H1 (cell line): ENCODE measurements at regions not wholly inside any gene's neighbourhood (a gene's known extent, or its start where the extent isn't known, plus 50 kb on each side); places are given as distances from the start of the nearest gene placed in this dataset.

Source experiments
- CTCF ChIA-PET: fragments of 300-600 bp; sonication (Branson Sonifier 250); formaldehyde crosslinking; loops from one replicate; lab custom pipeline; 2021; ENCODE audit not compliant: partially characterized antibody; lab: Charles Lee
- POLR2A ChIA-PET: fragments of 300-600 bp; sonication (Branson Sonifier 250); formaldehyde crosslinking; loops from one replicate; lab custom pipeline; 2021; ENCODE audit warnings: inconsistent platforms; ENCODE audit not compliant: partially characterized antibody; lab: Charles Lee
- DNase-seq, 2 experiments: peaks; one replicate each; pipeline versions ENCODE4 v3.0.0 to v3.0.0-alpha.2; 2010 to 2022; ENCODE audit warnings: low spot score in 2 of 2, low read depth in 1 of 2, mixed read lengths in 1 of 2
- FAIRE-seq: peaks from 2 replicates; lab custom pipeline; 2011; peaks lifted over from hg19 to GRCh38; lab: Jason Lieb, UNC
- H2AFZ ChIP-seq: 2 replicates; pipeline ENCODE4 v1.8.1; 2012; ENCODE audit warnings: low read length, inconsistent platforms
- H2AK5ac ChIP-seq: 2 replicates; pipeline ENCODE4 v1.6.1; 2013; ENCODE audit warnings: low read depth, low read length
- H2BK120ac ChIP-seq: replicated peaks from 2 replicates; pipeline ENCODE3; 2013; ENCODE audit warnings: low read depth, low read length, inconsistent platforms
- H2BK12ac ChIP-seq: 2 replicates; pipeline ENCODE4 v1.6.1; 2013; ENCODE audit warnings: low read depth, low read length
- H2BK15ac ChIP-seq: 2 replicates; pipeline ENCODE4 v1.6.1; 2013; ENCODE audit warnings: low read length
- H2BK20ac ChIP-seq: 2 replicates; pipeline ENCODE4 v1.6.1; 2013; ENCODE audit warnings: low read length
- H2BK5ac ChIP-seq: 2 replicates; pipeline ENCODE4 v1.6.1; 2013; ENCODE audit warnings: low read depth, low read length
- H3K14ac ChIP-seq: 2 replicates; pipeline ENCODE4 v1.6.1; 2013; ENCODE audit warnings: inconsistent platforms; ENCODE audit not compliant: insufficient read length
- H3K18ac ChIP-seq: 2 replicates; pipeline ENCODE4 v1.6.1; 2013; ENCODE audit warnings: low read length; ENCODE audit errors: extremely low read depth
- H3K23ac ChIP-seq: 2 replicates; pipeline ENCODE4 v1.6.1; 2013; ENCODE audit warnings: inconsistent platforms; ENCODE audit not compliant: insufficient read length
- H3K23me2 ChIP-seq: 2 replicates; pipeline ENCODE4 v1.6.1; 2013; ENCODE audit warnings: low read depth, low read length
- H3K27ac ChIP-seq: 2 replicates; pipeline ENCODE4 v1.6.1; 2011; ENCODE audit warnings: low read depth, low read length, inconsistent platforms
- H3K27me3 ChIP-seq, 4 experiments: replicated peaks in 1 of 4; 1 replicate in 1 of 4; 2 replicates in 3 of 4; pipeline versions ENCODE4 v1.6.1 to v1.8.1; 2011 to 2013; ENCODE audit warnings: low read length in 3 of 4, mild to moderate bottlenecking in 3 of 4, inconsistent platforms in 2 of 4, mixed read lengths in 2 of 4, moderate library complexity in 1 of 4; ENCODE audit not compliant: control insufficient read depth in 3 of 4, insufficient read depth in 3 of 4; ENCODE audit errors: extremely low read depth in 1 of 4
- H3K36me3 ChIP-seq, 4 experiments: 2 replicates each; pipeline versions ENCODE4 v1.6.1 to v1.8.1; 2011 to 2013; ENCODE audit warnings: mild to moderate bottlenecking in 4 of 4, low read length in 3 of 4, moderate library complexity in 2 of 4, control low read depth in 1 of 4, inconsistent platforms in 1 of 4; ENCODE audit not compliant: insufficient read depth in 4 of 4, control insufficient read depth in 2 of 4
- H3K4ac ChIP-seq: replicated peaks from 2 replicates; pipeline ENCODE3; 2013; ENCODE audit warnings: low read length, low read depth, mixed read lengths, inconsistent platforms; ENCODE audit not compliant: insufficient read length
- H3K4me1 ChIP-seq, 4 experiments: replicated peaks in 1 of 4; 1 replicate in 1 of 4; 2 replicates in 3 of 4; pipeline versions ENCODE4 v1.6.1 to v1.8.1; 2011 to 2013; ENCODE audit warnings: low read length in 3 of 4, inconsistent platforms in 2 of 4, mixed read lengths in 1 of 4; ENCODE audit not compliant: insufficient read depth in 4 of 4, control insufficient read depth in 3 of 4
- H3K4me2 ChIP-seq, 2 experiments: 2 replicates each; pipeline versions ENCODE4 v1.6.1 to v1.8.1; 2011 to 2013; ENCODE audit warnings: low read depth in 2 of 2, low read length in 2 of 2, control low read depth in 1 of 2, inconsistent platforms in 1 of 2, mild to moderate bottlenecking in 1 of 2; ENCODE audit not compliant: insufficient read depth in 1 of 2
- H3K4me3 ChIP-seq, 4 experiments: fragments of 200-600, 300-600 bp in 1 of 4; sonication (generic), shearing (Covaris generic), sonication (Bioruptor Twin) in 1 of 4; 2 replicates each; pipeline versions ENCODE4 v1.5.1 to v1.8.1; 2011 to 2016; ENCODE audit warnings: low read length in 4 of 4, low read depth in 3 of 4, control low read depth in 2 of 4, inconsistent platforms in 2 of 4, mild to moderate bottlenecking in 2 of 4, mixed read lengths in 1 of 4, moderate library complexity in 1 of 4; ENCODE audit not compliant: insufficient read depth in 2 of 4; ENCODE audit errors: extremely low read depth in 1 of 4
- H3K56ac ChIP-seq: replicated peaks from 2 replicates; pipeline ENCODE3; 2013; ENCODE audit warnings: low read depth, mild to moderate bottlenecking, mixed read lengths, low read length, inconsistent platforms; ENCODE audit not compliant: insufficient read length
- H3K79me1 ChIP-seq: 2 replicates; pipeline ENCODE4 v1.6.1; 2013; ENCODE audit warnings: low read depth, low read length, control low read depth
- H3K79me2 ChIP-seq, 2 experiments: 2 replicates each; pipeline versions ENCODE4 v1.6.1 to v1.8.1; 2012 to 2013; ENCODE audit warnings: low read length in 2 of 2, mild to moderate bottlenecking in 2 of 2, inconsistent platforms in 1 of 2; ENCODE audit not compliant: insufficient read depth in 2 of 2, control insufficient read depth in 1 of 2
- H3K9ac ChIP-seq, 4 experiments: replicated peaks in 1 of 4; 1 replicate in 1 of 4; 2 replicates in 3 of 4; pipeline versions ENCODE4 v1.6.1 to v1.8.1; 2011 to 2013; ENCODE audit warnings: low read depth in 3 of 4, low read length in 3 of 4, control low read depth in 2 of 4, mild to moderate bottlenecking in 2 of 4, moderate library complexity in 2 of 4, inconsistent platforms in 1 of 4; ENCODE audit errors: extremely low read depth in 1 of 4
- H3K9me3 ChIP-seq, 2 experiments: 2 replicates each; pipeline versions ENCODE4 v1.6.1 to v1.8.1; 2012 to 2013; ENCODE audit warnings: mild to moderate bottlenecking in 2 of 2, moderate library complexity in 2 of 2, control low read depth in 1 of 2, inconsistent platforms in 1 of 2, low read depth in 1 of 2, low read length in 1 of 2, mixed read lengths in 1 of 2; ENCODE audit not compliant: insufficient read depth in 2 of 2
- H4K20me1 ChIP-seq, 2 experiments: replicated peaks in 1 of 2; 2 replicates each; pipeline versions ENCODE3 to v1.8.1; 2011 to 2013; ENCODE audit warnings: inconsistent platforms in 2 of 2, low read length in 2 of 2, mild to moderate bottlenecking in 1 of 2; ENCODE audit not compliant: insufficient read depth in 2 of 2, control insufficient read depth in 1 of 2
- H4K5ac ChIP-seq: 2 replicates; pipeline ENCODE4 v1.6.1; 2013; ENCODE audit warnings: low read length, low read depth, mixed read lengths, inconsistent platforms; ENCODE audit not compliant: insufficient read length
- H4K8ac ChIP-seq: 2 replicates; pipeline ENCODE4 v1.8.0; 2013; ENCODE audit warnings: mild to moderate bottlenecking, moderate library complexity, low read length, inconsistent platforms; ENCODE audit not compliant: insufficient read depth; ENCODE audit errors: extremely low read depth
- H4K91ac ChIP-seq: replicated peaks from 2 replicates; pipeline ENCODE3; 2013; ENCODE audit warnings: low read length, mixed read lengths, inconsistent platforms; ENCODE audit not compliant: insufficient read length
- CHD7 ChIP-seq: fragments of 300-600 bp; sonication (generic); IDR thresholded peaks from 2 replicates; pipeline ENCODE4 v1.7.1; 2012; ENCODE audit warnings: low read length, moderate library complexity, mild to moderate bottlenecking, inconsistent platforms; ENCODE audit not compliant: insufficient replicate concordance
- WGBS, 2 experiments: shearing (Covaris generic) in 1 of 2; methylation state at CpG; one replicate each; pipeline versions ENCODE4 v1.1.6 to v1.1.7; 2013 to 2015; ENCODE audit warnings: low lambda C conversion rate in 2 of 2, mixed read lengths in 2 of 2, inconsistent platforms in 1 of 2, low coverage in 1 of 2, missing lambda C conversion rate in 1 of 2; ENCODE audit not compliant: insufficient replicate concordance in 2 of 2, insufficient coverage in 1 of 2, insufficient read length in 1 of 2; ENCODE audit errors: extremely low coverage in 1 of 2, missing lambda C conversion rate in 1 of 2; 5-methylcytosine and 5-hydroxymethylcytosine counted together

- POLR2A ChIA-PET = no interaction called here
- no peak for TF ChIP-seq CHD7
Measured at GRCh38 chr6:111994791-111995190, 59.1 kb upstream of the CCN6 start.

More at GRCh38 chr6:111994791-111995190, 59.1 kb upstream of the CCN6 start:
- H3K4me3 ChIP-seq = no peak overlapping the region
- H2BK5ac ChIP-seq = no peak overlapping the region
- H2AK5ac ChIP-seq = no peak overlapping the region
- H3K4ac ChIP-seq = no peak overlapping the region
- H3K56ac ChIP-seq = no peak overlapping the region
- DNase-seq = no peak
- no peak overlapping the region for H2BK120ac ChIP-seq
- H3K23me2 ChIP-seq = no peaks in the 10 kb centered on the region
- no peak overlapping the region for H2BK12ac ChIP-seq
- H3K23ac ChIP-seq = no peak overlapping the region
- no peak overlapping the region for H4K8ac ChIP-seq
- no peaks in the 10 kb centered on the region for H3K36me3 ChIP-seq
- H2AFZ ChIP-seq = no peak overlapping the region
- H3K14ac ChIP-seq = no peak overlapping the region
- 89% methylated on average over 6 of the region's 6 CpGs; no CpG with 5 or more reads in 1 of the 2 experiments for WGBS, 2 experiments
- no peak overlapping the region for H4K91ac ChIP-seq
- H3K27me3 ChIP-seq = no peaks in the 10 kb centered on the region
- no peaks in the 10 kb centered on the region for H4K20me1 ChIP-seq
- no peak overlapping the region for H2BK15ac ChIP-seq
- no peaks in the 10 kb centered on the region for H3K9me3 ChIP-seq
- H3K18ac ChIP-seq = no peak overlapping the region
- peaks cover 0 to 6% (median 1%) of the 10 kb centered on the region in 4 experiments; a peak in 1 of 7 replicates for H3K4me1 ChIP-seq
- no peak overlapping the region for H3K27ac ChIP-seq
- no peak overlapping the region for H2BK20ac ChIP-seq
- no peak for FAIRE-seq
- H4K5ac ChIP-seq = no peak overlapping the region
- no peak overlapping the region for H3K9ac ChIP-seq
- no peaks in the 10 kb centered on the region for H3K79me2 ChIP-seq
- H3K4me2 ChIP-seq = no peak overlapping the region
- H3K79me1 ChIP-seq = no peaks in the 10 kb centered on the region
- CTCF ChIA-PET = interaction anchor here (1.0 to 2.3 kb wide), 3 partner anchors 36 to 126 kb away, joined by 3 to 5 read pairs (median 5); no protein-coding TSS in a partner anchor
